ENCODE measurements at regions not wholly inside any gene's neighbourhood (a gene's known extent, or its start where the extent isn't known, plus 50 kb on each side); places are given as distances from the start of the nearest gene placed in this dataset.

- Histone ChIP-seq H3K27me3 (ENCODE audit: insufficient read depth, low read depth) (no peaks in the 10 kb centered on the region), H3K27ac (peak overlapping the region; percentile 65), H3K36me3 (ENCODE audit: low read depth) (no peaks in the 10 kb centered on the region), H3K4me3 (no peak overlapping the region), H3K9me3 (ENCODE audit: insufficient read depth, low read depth) (no peaks in the 10 kb centered on the region), H3K9me2 (ENCODE audit: insufficient read depth) (no peaks in the 10 kb centered on the region), H3F3A (ENCODE audit: insufficient read depth, low read depth) (no peaks in the 10 kb centered on the region), H4K20me1 (ENCODE audit: insufficient read depth) (no peaks in the 10 kb centered on the region), H3K79me2 (ENCODE audit: low read depth) (no peaks in the 10 kb centered on the region), H2AFZ (no peak overlapping the region), H3K4me1 (replicated peaks; ENCODE audit: insufficient read depth) (0 out of 2 replicates have a peak, but pooled peaks cover 8% of the 10 kb centered on the region), H3K4me2 (0 out of 2 replicates have a peak overlapping the region, but pooled peaks have one; percentile 23)
- peak in 1 of 2 experiments; percentile 66 for DNase-seq
- TF ChIP-seq EZH2 (IDR thresholded peaks at IDR 0.05; ENCODE audit: low read depth), result no peak
- TF ChIP-seq CTCF (conservative IDR thresholded peaks at IDR 0.05), result no peak
- ChIA-PET POLR2A (ENCODE audit: unreplicated experiment) (no interaction called here), CTCF (no interaction called here)
- no TSS peak for BruUV-seq (replicated peaks)
- intact Hi-C loops (cut with micrococcal nuclease; ENCODE audit: unreplicated experiment), result no loop called here
These were observed 142.8 kb downstream of the EDEM1 start for GRCh38 chr3:5330152-5330810.

GRCh38 chr3:5331567-5332269, 144.2 kb downstream of the EDEM1 start:
- no peak overlapping the region for H3K4me3 ChIP-seq
- no peaks in the 10 kb centered on the region for H3K9me2 ChIP-seq (ENCODE audit: insufficient read depth)
- H3K9me3 ChIP-seq (ENCODE audit: insufficient read depth, low read depth), result no peaks in the 10 kb centered on the region
- H3K27ac ChIP-seq, result no peak overlapping the region
- no peak overlapping the region for H2AFZ ChIP-seq
- H3K36me3 ChIP-seq (ENCODE audit: low read depth), result no peaks in the 10 kb centered on the region
- no peak overlapping the region for H3K4me2 ChIP-seq
- no peak for DNase-seq
- 0 out of 2 replicates have a peak, but pooled peaks cover 8% of the 10 kb centered on the region for H3K4me1 ChIP-seq (replicated peaks; ENCODE audit: insufficient read depth)
- no TSS peak for BruUV-seq (replicated peaks)
- intact Hi-C loops (cut with micrococcal nuclease; ENCODE audit: unreplicated experiment), result no loop called here
- no peaks in the 10 kb centered on the region for H3F3A ChIP-seq (ENCODE audit: insufficient read depth, low read depth)
- no peaks in the 10 kb centered on the region for H4K20me1 ChIP-seq (ENCODE audit: insufficient read depth)
- TF ChIP-seq CTCF (conservative IDR thresholded peaks at IDR 0.05), result no peak
- no peak for TF ChIP-seq EZH2 (IDR thresholded peaks at IDR 0.05; ENCODE audit: low read depth)
- ChIA-PET CTCF (no interaction called here), POLR2A (ENCODE audit: unreplicated experiment) (no interaction called here)
- no peaks in the 10 kb centered on the region for H3K27me3 ChIP-seq (ENCODE audit: insufficient read depth, low read depth)
- H3K79me2 ChIP-seq (ENCODE audit: low read depth), result no peaks in the 10 kb centered on the region

GRCh38 chr3:5332270-5332956, 144.9 kb downstream of the EDEM1 start:
- ChIA-PET POLR2A (ENCODE audit: unreplicated experiment) (no interaction called here), CTCF (no interaction called here)
- no peak for DNase-seq
- Histone ChIP-seq H3K9me3 (ENCODE audit: insufficient read depth, low read depth) (no peaks in the 10 kb centered on the region), H3K79me2 (ENCODE audit: low read depth) (no peaks in the 10 kb centered on the region), H3K9me2 (ENCODE audit: insufficient read depth) (no peaks in the 10 kb centered on the region), H3K4me2 (no peak overlapping the region), H3F3A (ENCODE audit: insufficient read depth, low read depth) (no peaks in the 10 kb centered on the region), H2AFZ (no peak overlapping the region), H3K27ac (no peak overlapping the region), H3K36me3 (ENCODE audit: low read depth) (no peaks in the 10 kb centered on the region), H3K4me3 (no peak overlapping the region), H4K20me1 (ENCODE audit: insufficient read depth) (no peaks in the 10 kb centered on the region), H3K4me1 (replicated peaks; ENCODE audit: insufficient read depth) (0 out of 2 replicates have a peak, but pooled peaks cover 8% of the 10 kb centered on the region), H3K27me3 (ENCODE audit: insufficient read depth, low read depth) (no peaks in the 10 kb centered on the region)
- intact Hi-C loops (cut with micrococcal nuclease; ENCODE audit: unreplicated experiment), result no loop called here
- BruUV-seq (replicated peaks), result no TSS peak
- TF ChIP-seq EZH2 (IDR thresholded peaks at IDR 0.05; ENCODE audit: low read depth), result no peak
- no peak for TF ChIP-seq CTCF (conservative IDR thresholded peaks at IDR 0.05)
